ENCODE measurements at regions not wholly inside any gene's neighbourhood (a gene's known extent, or its start where the extent isn't known, plus 50 kb on each side); places are given as distances from the start of the nearest gene placed in this dataset.

DNA sequence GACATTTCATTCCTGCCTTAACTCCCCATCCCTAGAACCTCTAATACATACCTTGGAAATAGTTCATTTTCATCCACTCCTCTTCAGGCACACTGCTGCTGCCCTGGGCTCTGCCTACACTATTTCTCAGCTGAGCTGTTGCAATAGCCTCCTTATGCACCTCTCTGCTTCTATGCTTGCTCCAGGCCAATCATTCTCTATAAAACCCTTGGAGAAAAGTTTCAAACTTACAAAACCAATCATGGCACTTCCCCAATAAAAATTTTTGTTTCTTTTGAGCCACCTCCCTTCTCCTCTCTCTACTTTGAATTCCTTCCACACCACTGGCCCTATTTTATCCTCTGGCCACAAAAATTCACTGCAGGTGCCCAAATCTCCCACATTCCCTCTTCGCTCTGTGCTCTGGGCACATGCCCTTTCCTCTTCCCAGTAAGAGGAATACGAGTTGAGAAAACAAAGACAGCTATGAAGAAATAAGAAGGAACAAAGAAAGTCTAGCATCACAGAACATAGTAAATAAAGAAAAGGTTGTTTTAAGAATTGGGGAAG is 301.4 kb downstream of the ELAVL2 start:
- TF ChIP-seq, protein P1, sequence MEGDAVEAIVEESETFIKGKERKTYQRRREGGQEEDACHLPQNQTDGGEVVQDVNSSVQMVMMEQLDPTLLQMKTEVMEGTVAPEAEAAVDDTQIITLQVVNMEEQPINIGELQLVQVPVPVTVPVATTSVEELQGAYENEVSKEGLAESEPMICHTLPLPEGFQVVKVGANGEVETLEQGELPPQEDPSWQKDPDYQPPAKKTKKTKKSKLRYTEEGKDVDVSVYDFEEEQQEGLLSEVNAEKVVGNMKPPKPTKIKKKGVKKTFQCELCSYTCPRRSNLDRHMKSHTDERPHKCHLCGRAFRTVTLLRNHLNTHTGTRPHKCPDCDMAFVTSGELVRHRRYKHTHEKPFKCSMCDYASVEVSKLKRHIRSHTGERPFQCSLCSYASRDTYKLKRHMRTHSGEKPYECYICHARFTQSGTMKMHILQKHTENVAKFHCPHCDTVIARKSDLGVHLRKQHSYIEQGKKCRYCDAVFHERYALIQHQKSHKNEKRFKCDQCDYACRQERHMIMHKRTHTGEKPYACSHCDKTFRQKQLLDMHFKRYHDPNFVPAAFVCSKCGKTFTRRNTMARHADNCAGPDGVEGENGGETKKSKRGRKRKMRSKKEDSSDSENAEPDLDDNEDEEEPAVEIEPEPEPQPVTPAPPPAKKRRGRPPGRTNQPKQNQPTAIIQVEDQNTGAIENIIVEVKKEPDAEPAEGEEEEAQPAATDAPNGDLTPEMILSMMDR (tag by site-specific recombination; IDR thresholded peaks at IDR 0.05) = no peak
- TF ChIP-seq ZNF354C (tag by site-specific recombination; IDR thresholded peaks at IDR 0.05; ENCODE audit: borderline replicate concordance, low read depth) (no peak), BCL11A (tag by site-specific recombination; IDR thresholded peaks at IDR 0.05; ENCODE audit: low read depth) (no peak), ZNF48 (tag by site-specific recombination; IDR thresholded peaks at IDR 0.05) (no peak), ZNF133 (tag by site-specific recombination; IDR thresholded peaks at IDR 0.05) (no peak)
- TF ChIP-seq, protein P2, sequence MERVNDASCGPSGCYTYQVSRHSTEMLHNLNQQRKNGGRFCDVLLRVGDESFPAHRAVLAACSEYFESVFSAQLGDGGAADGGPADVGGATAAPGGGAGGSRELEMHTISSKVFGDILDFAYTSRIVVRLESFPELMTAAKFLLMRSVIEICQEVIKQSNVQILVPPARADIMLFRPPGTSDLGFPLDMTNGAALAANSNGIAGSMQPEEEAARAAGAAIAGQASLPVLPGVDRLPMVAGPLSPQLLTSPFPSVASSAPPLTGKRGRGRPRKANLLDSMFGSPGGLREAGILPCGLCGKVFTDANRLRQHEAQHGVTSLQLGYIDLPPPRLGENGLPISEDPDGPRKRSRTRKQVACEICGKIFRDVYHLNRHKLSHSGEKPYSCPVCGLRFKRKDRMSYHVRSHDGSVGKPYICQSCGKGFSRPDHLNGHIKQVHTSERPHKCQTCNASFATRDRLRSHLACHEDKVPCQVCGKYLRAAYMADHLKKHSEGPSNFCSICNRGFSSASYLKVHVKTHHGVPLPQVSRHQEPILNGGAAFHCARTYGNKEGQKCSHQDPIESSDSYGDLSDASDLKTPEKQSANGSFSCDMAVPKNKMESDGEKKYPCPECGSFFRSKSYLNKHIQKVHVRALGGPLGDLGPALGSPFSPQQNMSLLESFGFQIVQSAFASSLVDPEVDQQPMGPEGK (tag by site-specific recombination; IDR thresholded peaks at IDR 0.05) = no peak
- TF ChIP-seq, protein P3, sequence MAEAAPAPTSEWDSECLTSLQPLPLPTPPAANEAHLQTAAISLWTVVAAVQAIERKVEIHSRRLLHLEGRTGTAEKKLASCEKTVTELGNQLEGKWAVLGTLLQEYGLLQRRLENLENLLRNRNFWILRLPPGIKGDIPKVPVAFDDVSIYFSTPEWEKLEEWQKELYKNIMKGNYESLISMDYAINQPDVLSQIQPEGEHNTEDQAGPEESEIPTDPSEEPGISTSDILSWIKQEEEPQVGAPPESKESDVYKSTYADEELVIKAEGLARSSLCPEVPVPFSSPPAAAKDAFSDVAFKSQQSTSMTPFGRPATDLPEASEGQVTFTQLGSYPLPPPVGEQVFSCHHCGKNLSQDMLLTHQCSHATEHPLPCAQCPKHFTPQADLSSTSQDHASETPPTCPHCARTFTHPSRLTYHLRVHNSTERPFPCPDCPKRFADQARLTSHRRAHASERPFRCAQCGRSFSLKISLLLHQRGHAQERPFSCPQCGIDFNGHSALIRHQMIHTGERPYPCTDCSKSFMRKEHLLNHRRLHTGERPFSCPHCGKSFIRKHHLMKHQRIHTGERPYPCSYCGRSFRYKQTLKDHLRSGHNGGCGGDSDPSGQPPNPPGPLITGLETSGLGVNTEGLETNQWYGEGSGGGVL (tag by site-specific recombination; IDR thresholded peaks at IDR 0.05) = no peak
- TF ChIP-seq, protein P4, sequence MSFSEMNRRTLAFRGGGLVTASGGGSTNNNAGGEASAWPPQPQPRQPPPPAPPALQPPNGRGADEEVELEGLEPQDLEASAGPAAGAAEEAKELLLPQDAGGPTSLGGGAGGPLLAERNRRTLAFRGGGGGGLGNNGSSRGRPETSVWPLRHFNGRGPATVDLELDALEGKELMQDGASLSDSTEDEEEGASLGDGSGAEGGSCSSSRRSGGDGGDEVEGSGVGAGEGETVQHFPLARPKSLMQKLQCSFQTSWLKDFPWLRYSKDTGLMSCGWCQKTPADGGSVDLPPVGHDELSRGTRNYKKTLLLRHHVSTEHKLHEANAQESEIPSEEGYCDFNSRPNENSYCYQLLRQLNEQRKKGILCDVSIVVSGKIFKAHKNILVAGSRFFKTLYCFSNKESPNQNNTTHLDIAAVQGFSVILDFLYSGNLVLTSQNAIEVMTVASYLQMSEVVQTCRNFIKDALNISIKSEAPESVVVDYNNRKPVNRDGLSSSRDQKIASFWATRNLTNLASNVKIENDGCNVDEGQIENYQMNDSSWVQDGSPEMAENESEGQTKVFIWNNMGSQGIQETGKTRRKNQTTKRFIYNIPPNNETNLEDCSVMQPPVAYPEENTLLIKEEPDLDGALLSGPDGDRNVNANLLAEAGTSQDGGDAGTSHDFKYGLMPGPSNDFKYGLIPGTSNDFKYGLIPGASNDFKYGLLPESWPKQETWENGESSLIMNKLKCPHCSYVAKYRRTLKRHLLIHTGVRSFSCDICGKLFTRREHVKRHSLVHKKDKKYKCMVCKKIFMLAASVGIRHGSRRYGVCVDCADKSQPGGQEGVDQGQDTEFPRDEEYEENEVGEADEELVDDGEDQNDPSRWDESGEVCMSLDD (tag by site-specific recombination; IDR thresholded peaks at IDR 0.05) = no peak
- TF ChIP-seq, protein P5, sequence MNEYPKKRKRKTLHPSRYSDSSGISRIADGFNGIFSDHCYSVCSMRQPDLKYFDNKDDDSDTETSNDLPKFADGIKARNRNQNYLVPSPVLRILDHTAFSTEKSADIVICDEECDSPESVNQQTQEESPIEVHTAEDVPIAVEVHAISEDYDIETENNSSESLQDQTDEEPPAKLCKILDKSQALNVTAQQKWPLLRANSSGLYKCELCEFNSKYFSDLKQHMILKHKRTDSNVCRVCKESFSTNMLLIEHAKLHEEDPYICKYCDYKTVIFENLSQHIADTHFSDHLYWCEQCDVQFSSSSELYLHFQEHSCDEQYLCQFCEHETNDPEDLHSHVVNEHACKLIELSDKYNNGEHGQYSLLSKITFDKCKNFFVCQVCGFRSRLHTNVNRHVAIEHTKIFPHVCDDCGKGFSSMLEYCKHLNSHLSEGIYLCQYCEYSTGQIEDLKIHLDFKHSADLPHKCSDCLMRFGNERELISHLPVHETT (tag by site-specific recombination; IDR thresholded peaks at IDR 0.05) = no peak
- TF ChIP-seq, protein P6, sequence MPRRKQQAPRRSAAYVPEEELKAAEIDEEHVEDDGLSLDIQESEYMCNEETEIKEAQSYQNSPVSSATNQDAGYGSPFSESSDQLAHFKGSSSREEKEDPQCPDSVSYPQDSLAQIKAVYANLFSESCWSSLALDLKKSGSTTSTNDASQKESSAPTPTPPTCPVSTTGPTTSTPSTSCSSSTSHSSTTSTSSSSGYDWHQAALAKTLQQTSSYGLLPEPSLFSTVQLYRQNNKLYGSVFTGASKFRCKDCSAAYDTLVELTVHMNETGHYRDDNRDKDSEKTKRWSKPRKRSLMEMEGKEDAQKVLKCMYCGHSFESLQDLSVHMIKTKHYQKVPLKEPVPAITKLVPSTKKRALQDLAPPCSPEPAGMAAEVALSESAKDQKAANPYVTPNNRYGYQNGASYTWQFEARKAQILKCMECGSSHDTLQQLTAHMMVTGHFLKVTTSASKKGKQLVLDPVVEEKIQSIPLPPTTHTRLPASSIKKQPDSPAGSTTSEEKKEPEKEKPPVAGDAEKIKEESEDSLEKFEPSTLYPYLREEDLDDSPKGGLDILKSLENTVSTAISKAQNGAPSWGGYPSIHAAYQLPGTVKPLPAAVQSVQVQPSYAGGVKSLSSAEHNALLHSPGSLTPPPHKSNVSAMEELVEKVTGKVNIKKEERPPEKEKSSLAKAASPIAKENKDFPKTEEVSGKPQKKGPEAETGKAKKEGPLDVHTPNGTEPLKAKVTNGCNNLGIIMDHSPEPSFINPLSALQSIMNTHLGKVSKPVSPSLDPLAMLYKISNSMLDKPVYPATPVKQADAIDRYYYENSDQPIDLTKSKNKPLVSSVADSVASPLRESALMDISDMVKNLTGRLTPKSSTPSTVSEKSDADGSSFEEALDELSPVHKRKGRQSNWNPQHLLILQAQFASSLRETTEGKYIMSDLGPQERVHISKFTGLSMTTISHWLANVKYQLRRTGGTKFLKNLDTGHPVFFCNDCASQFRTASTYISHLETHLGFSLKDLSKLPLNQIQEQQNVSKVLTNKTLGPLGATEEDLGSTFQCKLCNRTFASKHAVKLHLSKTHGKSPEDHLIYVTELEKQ (tag by site-specific recombination; IDR thresholded peaks at IDR 0.05; ENCODE audit: borderline replicate concordance) = no peak
